ENCODE measurements at regions not wholly inside any gene's neighbourhood (a gene's known extent, or its start where the extent isn't known, plus 50 kb on each side); places are given as distances from the start of the nearest gene placed in this dataset.
"Not testable (repeated sequence)": the region's sequence is repeated elsewhere in the genome, so short reads cannot be mapped to it uniquely, and the experiment has no call there.

GRCh38 chr7:68038621-68039314 is 1042.1 kb downstream of the TYW1 start:
- DNase-seq = no peak

GRCh38 chr7:68041554-68041953 is 1044.9 kb downstream of the TYW1 start:
- DNase-seq = no peak

- DNase-seq = no peak
Observed at GRCh38 chr7:68043546-68043945, 1046.9 kb downstream of the TYW1 start.

- DNase-seq = no peak
Observed at GRCh38 chr7:68050627-68051026, 1054.0 kb downstream of the TYW1 start.

- DNase-seq = no peak
Observed at GRCh38 chr7:68058014-68058413, 1061.4 kb downstream of the TYW1 start.

GRCh38 chr7:68063171-68063570 is 1066.5 kb downstream of the TYW1 start:
- no peak for DNase-seq

- DNase-seq = no peak
Observed at GRCh38 chr7:68065581-68065980, 1068.9 kb downstream of the TYW1 start.

- no peak for DNase-seq
Observed at GRCh38 chr7:68067845-68068244, 1071.2 kb downstream of the TYW1 start.

GRCh38 chr7:68070992-68071391 is 1074.4 kb downstream of the TYW1 start:
- no peak for DNase-seq

GRCh38 chr7:68073701-68074100 is 1077.1 kb downstream of the TYW1 start:
- DNase-seq = no peak

- no peak for DNase-seq
Observed at GRCh38 chr7:68074242-68074641, 1077.6 kb downstream of the TYW1 start.

- no peak for DNase-seq
Observed at GRCh38 chr7:68078157-68078710, 1081.6 kb downstream of the TYW1 start.

- DNase-seq = not testable (repeated sequence)
Observed at GRCh38 chr7:68082066-68082960, 1085.7 kb downstream of the TYW1 start.

- not testable (repeated sequence) for DNase-seq
Observed at GRCh38 chr7:68082961-68083657, 1086.5 kb downstream of the TYW1 start.

- DNase-seq = no peak
Observed at GRCh38 chr7:68087401-68087800, 1090.8 kb downstream of the TYW1 start.

- no peak for DNase-seq
Observed at GRCh38 chr7:68088879-68089278, 1092.2 kb downstream of the TYW1 start.

GRCh38 chr7:68090256-68090655 is 1093.6 kb downstream of the TYW1 start:
- DNase-seq = not testable (repeated sequence)

GRCh38 chr7:68103319-68103718 is 1106.7 kb downstream of the TYW1 start:
- no peak for DNase-seq

GRCh38 chr7:68107261-68107660 is 1110.6 kb downstream of the TYW1 start:
- DNase-seq = no peak

- no peak for DNase-seq
Observed at GRCh38 chr7:68107968-68108367, 1111.3 kb downstream of the TYW1 start.

- no peak for DNase-seq
Observed at GRCh38 chr7:68109299-68109698, 1112.7 kb downstream of the TYW1 start.

- DNase-seq = no peak
Observed at GRCh38 chr7:68119411-68119810, 1122.8 kb downstream of the TYW1 start.

GRCh38 chr7:68121056-68121455 is 1124.4 kb downstream of the TYW1 start:
- no peak for DNase-seq

Measured in stimulated activated CD4-positive, alpha-beta T cell treated with anti-CD3 and anti-CD28 coated beads, Interleukin-2, amount 100 ng/mL, for 24 hours (primary cell).